Upper lobe of left lung (tissue), 6 donors: ENCODE measurements at regions not wholly inside any gene's neighbourhood (a gene's known extent, or its start where the extent isn't known, plus 50 kb on each side); places are given as distances from the start of the nearest gene placed in this dataset.

ENCODE experiments used
- ATAC-seq, 2 donors: fragments of 200-7000 bp; cut with Tn5 transposase; one replicate each; pipeline ENCODE4 v1.9.1; 2022; ENCODE audit warnings: mild to moderate bottlenecking in 2 of 2, moderate library complexity in 2 of 2; ENCODE audit not compliant: low FRiP score in 2 of 2
- DNase-seq, 2 donors: peaks; one replicate each; pipeline ENCODE4 v3.0.0-alpha.2; 2019 to 2020
- H3K27ac ChIP-seq, 4 donors: fragments of 200-600 bp; sonication (generic); one replicate each; pipeline ENCODE4 v1.5.1; 2016 to 2019
- H3K27me3 ChIP-seq, 4 donors: fragments of 200-600 bp; sonication (generic); one replicate each; pipeline ENCODE4 v1.5.1; 2017 to 2019
- H3K36me3 ChIP-seq, 4 donors: fragments of 200-600 bp; sonication (generic); one replicate each; pipeline ENCODE4 v1.5.1; 2016 to 2019
- H3K4me1 ChIP-seq, 4 donors: fragments of 200-600 bp; sonication (generic); one replicate each; pipeline ENCODE4 v1.5.1; 2018 to 2019
- H3K4me3 ChIP-seq, 4 donors: fragments of 200-600 bp; sonication (generic); one replicate each; pipeline ENCODE4 v1.5.1; 2017 to 2019; ENCODE audit warnings: mild to moderate bottlenecking in 2 of 4, moderate library complexity in 1 of 4
- H3K9me3 ChIP-seq, 4 donors: fragments of 200-600 bp; sonication (generic); one replicate each; pipeline ENCODE4 v1.5.1; 2018 to 2019
- CTCF ChIP-seq, 6 experiments: fragments of 450-650 bp in 4 of 6; fragments of 200-600 bp in 2 of 6; sonication (generic) in 2 of 6; IDR thresholded peaks; one replicate each; pipeline ENCODE4 v1.5.1; 2016 to 2019; ENCODE audit warnings: antibody characterized with exemption in 6 of 6
- EP300 ChIP-seq, 4 donors: sonication (generic); formaldehyde crosslinking; IDR thresholded peaks; one replicate each; pipeline ENCODE4 v1.5.1; 2017; ENCODE audit warnings: antibody characterized with exemption in 4 of 4, control low read depth in 2 of 4
- POLR2A ChIP-seq, 4 donors: fragments of 450-650 bp; IDR thresholded peaks; one replicate each; pipeline ENCODE4 v1.5.1; 2016 to 2017; ENCODE audit warnings: antibody characterized with exemption in 4 of 4, mild to moderate bottlenecking in 2 of 4
- POLR2AphosphoS5 ChIP-seq, 2 donors: sonication (generic); formaldehyde crosslinking; IDR thresholded peaks; one replicate each; pipeline ENCODE4 v1.5.1; 2017; ENCODE audit warnings: antibody characterized with exemption in 2 of 2
- WGBS, 2 donors: methylation state at CpG; one replicate each; pipeline ENCODE4 v1.1.5; 2017 to 2018; 5-methylcytosine and 5-hydroxymethylcytosine counted together
- donor health status: DM: no; HTN: no; CAD: no; lungs with moderate emphysema.
- donor health status: DM: no; HTN: yes; CAD: no; lungs with severe emphysema.

DNA sequence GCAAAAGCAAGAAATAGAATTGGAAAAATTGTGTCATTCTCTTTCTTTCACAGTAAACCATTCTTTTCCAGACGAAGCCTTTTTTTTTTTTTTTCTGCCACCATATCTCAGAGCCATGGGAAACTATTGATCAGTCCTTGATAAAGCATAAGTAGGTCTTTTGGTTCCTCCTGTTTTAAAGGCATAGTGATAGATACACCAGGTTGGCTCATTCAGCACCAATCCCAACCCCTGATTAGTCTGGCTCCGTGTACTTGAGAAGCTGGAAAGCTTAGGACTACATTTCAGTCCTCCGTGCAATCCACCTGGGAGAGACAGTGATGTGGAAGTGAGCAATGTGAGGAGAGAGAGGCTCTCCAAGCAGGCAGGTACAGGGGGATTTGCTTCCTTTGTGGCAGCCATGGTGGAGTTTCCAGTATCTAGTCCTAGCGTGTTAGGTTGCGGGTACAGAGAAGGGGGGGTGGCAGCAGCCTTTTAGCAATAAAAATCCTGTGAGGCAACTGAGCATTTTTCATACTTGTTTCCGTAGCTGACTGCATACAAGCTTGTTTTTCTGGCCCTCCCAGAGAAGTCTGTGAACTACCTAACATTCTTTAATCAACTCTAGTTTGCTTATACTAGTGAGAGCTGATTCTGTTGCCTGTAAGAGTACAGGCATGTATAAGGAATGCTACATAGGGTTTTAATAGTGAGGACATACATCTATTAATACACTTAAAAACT, 127.4 kb upstream of the CTTNBP2 start:
- Histone ChIP-seq H3K27me3 (no peaks in the 10 kb centered on the region), H3K4me3 (no peak overlapping the region), H3K36me3 (no peaks in the 10 kb centered on the region), H3K27ac (no peak overlapping the region), H3K9me3 (no peaks in the 10 kb centered on the region), H3K4me1 (no peaks in the 10 kb centered on the region)
- no peak for DNase-seq
- WGBS, 2 donors = 85 to 86% methylated on average over 6 of the region's 6 CpGs
- TF ChIP-seq POLR2A (IDR thresholded peaks at IDR 0.05) = no peak
- no peak for TF ChIP-seq POLR2AphosphoS5 (IDR thresholded peaks at IDR 0.05)
- no peak for TF ChIP-seq CTCF (IDR thresholded peaks at IDR 0.05)
- no peak for TF ChIP-seq EP300 (IDR thresholded peaks at IDR 0.05)
- no peak for ATAC-seq

- no peaks in the 10 kb centered on the region for H3K4me1 ChIP-seq
- DNase-seq (no peak), ATAC-seq (no peak)
- TF ChIP-seq CTCF (IDR thresholded peaks at IDR 0.05) = no peak
- TF ChIP-seq POLR2A (IDR thresholded peaks at IDR 0.05) = no peak
- no peak for TF ChIP-seq EP300 (IDR thresholded peaks at IDR 0.05)
- TF ChIP-seq POLR2AphosphoS5 (IDR thresholded peaks at IDR 0.05) = no peak
- H3K27ac ChIP-seq = no peak overlapping the region
- no peaks in the 10 kb centered on the region for H3K27me3 ChIP-seq
- no peaks in the 10 kb centered on the region for H3K9me3 ChIP-seq
- 21 to 38% methylated on average over 1 of the region's 1 CpG for WGBS, 2 donors
- H3K36me3 ChIP-seq = no peaks in the 10 kb centered on the region
- H3K4me3 ChIP-seq = no peak overlapping the region
Measured at GRCh38 chr7:118003476-118003875, 130.2 kb upstream of the CTTNBP2 start.

DNA sequence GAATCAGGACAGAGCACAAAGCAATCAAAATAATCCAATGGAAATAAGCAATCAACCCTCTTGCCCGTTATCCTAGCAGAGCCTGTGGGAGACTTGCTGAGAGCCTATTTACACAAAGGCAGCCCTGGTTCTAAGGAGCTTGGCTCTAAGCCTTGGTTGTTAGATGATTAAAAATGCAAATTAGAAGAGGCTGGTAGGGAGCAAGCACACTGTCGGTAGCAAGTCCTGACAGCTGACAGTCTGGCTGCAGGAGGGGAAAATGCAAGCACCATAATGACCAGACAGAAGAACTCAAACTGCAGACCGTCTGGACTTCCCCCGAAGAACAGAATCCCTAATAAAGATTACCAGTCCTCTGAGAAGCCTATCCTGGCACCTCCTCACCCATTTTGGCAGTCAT, 131.8 kb upstream of the CTTNBP2 start:
- H3K9me3 ChIP-seq = no peaks in the 10 kb centered on the region
- no peaks in the 10 kb centered on the region for H3K27me3 ChIP-seq
- TF ChIP-seq POLR2AphosphoS5 (IDR thresholded peaks at IDR 0.05) (no peak), EP300 (IDR thresholded peaks at IDR 0.05) (no peak), CTCF (IDR thresholded peaks at IDR 0.05) (no peak), POLR2A (IDR thresholded peaks at IDR 0.05) (no peak)
- no peak overlapping the region for H3K27ac ChIP-seq
- ATAC-seq (no peak), DNase-seq (no peak)
- no peaks in the 10 kb centered on the region for H3K36me3 ChIP-seq
- H3K4me1 ChIP-seq = no peaks in the 10 kb centered on the region
- no peak overlapping the region for H3K4me3 ChIP-seq
- 67 to 76% methylated on average over 4 of the region's 4 CpGs for WGBS, 2 donors

GRCh38 chr7:118006979-118007378, 133.7 kb upstream of the CTTNBP2 start:
- DNase-seq (no peak), ATAC-seq (no peak)
- Histone ChIP-seq H3K27ac (no peak overlapping the region), H3K27me3 (no peaks in the 10 kb centered on the region), H3K36me3 (no peaks in the 10 kb centered on the region), H3K4me3 (no peak overlapping the region), H3K9me3 (no peaks in the 10 kb centered on the region), H3K4me1 (no peaks in the 10 kb centered on the region)
- TF ChIP-seq EP300 (IDR thresholded peaks at IDR 0.05) = no peak
- no peak for TF ChIP-seq POLR2A (IDR thresholded peaks at IDR 0.05)
- no peak for TF ChIP-seq CTCF (IDR thresholded peaks at IDR 0.05)
- no peak for TF ChIP-seq POLR2AphosphoS5 (IDR thresholded peaks at IDR 0.05)
- 53 to 58% methylated on average over 5 of the region's 5 CpGs for WGBS, 2 donors

GRCh38 chr7:118009419-118009818, 136.2 kb upstream of the CTTNBP2 start:
- Histone ChIP-seq H3K27me3 (no peaks in the 10 kb centered on the region), H3K4me1 (no peaks in the 10 kb centered on the region), H3K36me3 (no peaks in the 10 kb centered on the region), H3K27ac (no peak overlapping the region), H3K4me3 (no peak overlapping the region), H3K9me3 (no peaks in the 10 kb centered on the region)
- TF ChIP-seq EP300 (IDR thresholded peaks at IDR 0.05) = no peak
- TF ChIP-seq POLR2A (IDR thresholded peaks at IDR 0.05) = no peak
- TF ChIP-seq CTCF (IDR thresholded peaks at IDR 0.05) = no peak
- TF ChIP-seq POLR2AphosphoS5 (IDR thresholded peaks at IDR 0.05) = no peak
- ATAC-seq = no peak
- DNase-seq = no peak
- 84 to 91% methylated on average over 2 of the region's 2 CpGs for WGBS, 2 donors
